ENCODE measurements at regions not wholly inside any gene's neighbourhood (a gene's known extent, or its start where the extent isn't known, plus 50 kb on each side); places are given as distances from the start of the nearest gene placed in this dataset.

GRCh38 chr7:42700406-42701327, 211.2 kb downstream of the C7orf25 start:
- no peak for TF ChIP-seq POLR2AphosphoS5 (IDR thresholded peaks at IDR 0.05)
- TF ChIP-seq, protein P1, sequence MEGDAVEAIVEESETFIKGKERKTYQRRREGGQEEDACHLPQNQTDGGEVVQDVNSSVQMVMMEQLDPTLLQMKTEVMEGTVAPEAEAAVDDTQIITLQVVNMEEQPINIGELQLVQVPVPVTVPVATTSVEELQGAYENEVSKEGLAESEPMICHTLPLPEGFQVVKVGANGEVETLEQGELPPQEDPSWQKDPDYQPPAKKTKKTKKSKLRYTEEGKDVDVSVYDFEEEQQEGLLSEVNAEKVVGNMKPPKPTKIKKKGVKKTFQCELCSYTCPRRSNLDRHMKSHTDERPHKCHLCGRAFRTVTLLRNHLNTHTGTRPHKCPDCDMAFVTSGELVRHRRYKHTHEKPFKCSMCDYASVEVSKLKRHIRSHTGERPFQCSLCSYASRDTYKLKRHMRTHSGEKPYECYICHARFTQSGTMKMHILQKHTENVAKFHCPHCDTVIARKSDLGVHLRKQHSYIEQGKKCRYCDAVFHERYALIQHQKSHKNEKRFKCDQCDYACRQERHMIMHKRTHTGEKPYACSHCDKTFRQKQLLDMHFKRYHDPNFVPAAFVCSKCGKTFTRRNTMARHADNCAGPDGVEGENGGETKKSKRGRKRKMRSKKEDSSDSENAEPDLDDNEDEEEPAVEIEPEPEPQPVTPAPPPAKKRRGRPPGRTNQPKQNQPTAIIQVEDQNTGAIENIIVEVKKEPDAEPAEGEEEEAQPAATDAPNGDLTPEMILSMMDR (IDR thresholded peaks at IDR 0.05): no peak
- no peak for TF ChIP-seq POLR2A (IDR thresholded peaks at IDR 0.05)

Measured in suprapubic skin (tissue), 4 donors.